GM23338 (cell line): ENCODE measurements at regions not wholly inside any gene's neighbourhood (a gene's known extent, or its start where the extent isn't known, plus 50 kb on each side); places are given as distances from the start of the nearest gene placed in this dataset.

Source experiments
- ATAC-seq: fragments of 200-7000 bp; cut with Tn5 transposase; 3 replicates; pipeline ENCODE4 v1.9.1; 2020
- DNase-seq: peaks from one replicate; pipeline ENCODE4 v3.0.0-alpha.2; 2015; ENCODE audit warnings: low spot score
- H2AFZ ChIP-seq: fragments of 200-600 bp; sonication (generic); 2 replicates; pipeline ENCODE4 v1.8.0; 2016; ENCODE audit warnings: antibody characterized with exemption, mild to moderate bottlenecking, moderate library complexity
- H3F3A ChIP-seq: fragments of 200-600 bp; sonication (generic); replicated peaks from 2 replicates; pipeline ENCODE4 v1.8.0; 2017; ENCODE audit warnings: antibody characterized with exemption, mixed run types, low read depth
- H3K27ac ChIP-seq: fragments of 200-600 bp; sonication (generic); 2 replicates; pipeline ENCODE4 v1.6.1; 2016; ENCODE audit warnings: low read depth
- H3K27me3 ChIP-seq: fragments of 200-600 bp; sonication (generic); 2 replicates; pipeline ENCODE4 v1.8.0; 2016; ENCODE audit warnings: mild to moderate bottlenecking, mixed run types, moderate library complexity; ENCODE audit not compliant: insufficient read depth
- H3K36me3 ChIP-seq: fragments of 200-600 bp; sonication (generic); 2 replicates; pipeline ENCODE4 v1.8.0; 2016; ENCODE audit warnings: mild to moderate bottlenecking; ENCODE audit not compliant: insufficient read depth
- H3K4me1 ChIP-seq: fragments of 200-600 bp; sonication (generic); 2 replicates; pipeline ENCODE4 v1.8.0; 2016; ENCODE audit warnings: mild to moderate bottlenecking, moderate library complexity; ENCODE audit not compliant: insufficient read depth
- H3K4me2 ChIP-seq: fragments of 200-600 bp; sonication (generic); 2 replicates; pipeline ENCODE4 v1.7.1; 2017; ENCODE audit warnings: mixed run types
- H3K4me3 ChIP-seq: fragments of 200-600 bp; sonication (generic); 2 replicates; pipeline ENCODE4 v1.6.1; 2016; ENCODE audit warnings: mixed run types
- H3K79me2 ChIP-seq: fragments of 200-600 bp; sonication (generic); replicated peaks from 2 replicates; pipeline ENCODE4 v1.8.0; 2017; ENCODE audit warnings: mild to moderate bottlenecking; ENCODE audit not compliant: insufficient read depth
- H3K9me2 ChIP-seq: fragments of 200-600 bp; sonication (generic); 2 replicates; pipeline ENCODE4 v1.8.0; 2017; ENCODE audit not compliant: insufficient read depth
- H4K20me1 ChIP-seq: fragments of 200-600 bp; sonication (generic); replicated peaks from 2 replicates; pipeline ENCODE4 v1.8.0; 2017; ENCODE audit warnings: mild to moderate bottlenecking; ENCODE audit not compliant: insufficient read depth
- H3K27ac Mint-ChIP-seq: 2 replicates; pipeline ENCODE4 v1.8.0; 2020; ENCODE audit warnings: inconsistent platforms, mild to moderate bottlenecking, moderate library complexity, mixed read lengths
- H3K27me3 Mint-ChIP-seq: 3 replicates; pipeline ENCODE4 v1.8.0; 2022; ENCODE audit warnings: low read depth, mild to moderate bottlenecking, moderate library complexity, mixed read lengths, inconsistent platforms; ENCODE audit not compliant: insufficient read depth, poor library complexity
- H3K36me3 Mint-ChIP-seq: 3 replicates; pipeline ENCODE4 v1.8.0; 2021; ENCODE audit warnings: low read depth, mild to moderate bottlenecking, inconsistent platforms, moderate library complexity, mixed read lengths
- H3K4me1 Mint-ChIP-seq: 3 replicates; pipeline ENCODE4 v1.8.0; 2020; ENCODE audit warnings: mild to moderate bottlenecking, inconsistent platforms, mixed read lengths
- H3K4me3 Mint-ChIP-seq: 3 replicates; pipeline ENCODE4 v1.8.0; 2021; ENCODE audit warnings: moderate library complexity, mild to moderate bottlenecking, inconsistent platforms, mixed read lengths
- H3K9me3 Mint-ChIP-seq: 3 replicates; pipeline ENCODE4 v1.8.0; 2020; ENCODE audit warnings: moderate library complexity, mild to moderate bottlenecking, inconsistent platforms, mixed read lengths
- ETS1 ChIP-seq: IDR thresholded peaks from 2 replicates; pipeline ENCODE4 v1.6.1; 2016; ENCODE audit warnings: antibody characterized with exemption
- EZH2 ChIP-seq: fragments of 200-600 bp; sonication (generic); IDR thresholded peaks from one replicate; pipeline ENCODE4 v1.8.0; 2017; ENCODE audit warnings: antibody characterized with exemption, mild to moderate bottlenecking, low read depth; ENCODE audit not compliant: unreplicated experiment
- EZH2phosphoT487 ChIP-seq: fragments of 200-600 bp; sonication (generic); IDR thresholded peaks from one replicate; pipeline ENCODE4 v1.8.1; 2018; ENCODE audit warnings: antibody characterized with exemption; ENCODE audit not compliant: unreplicated experiment
- JUNB ChIP-seq: IDR thresholded peaks from one replicate; pipeline ENCODE4 v1.6.1; 2016; ENCODE audit warnings: antibody characterized with exemption; ENCODE audit not compliant: unreplicated experiment
- NANOG ChIP-seq: IDR thresholded peaks from 2 replicates; pipeline ENCODE4 v1.6.1; 2016; ENCODE audit warnings: antibody characterized with exemption, borderline replicate concordance
- ZNF331 ChIP-seq: fragments of 250-450 bp; sonication (Bioruptor Pico); IDR thresholded peaks from 2 replicates; pipeline ENCODE4 v1.5.0; 2020; ENCODE audit warnings: low read depth, mild to moderate bottlenecking, moderate library complexity
- ZNF462 ChIP-seq: fragments of 250-450 bp; sonication (Bioruptor Pico); IDR thresholded peaks from 2 replicates; pipeline ENCODE4 v1.5.0; 2020; ENCODE audit warnings: mild to moderate bottlenecking, moderate library complexity
- TF ChIP-seq, protein P1 (sequence below): IDR thresholded peaks from one replicate; pipeline ENCODE4 v1.6.1; 2018; ENCODE audit warnings: antibody characterized with exemption; ENCODE audit not compliant: unreplicated experiment
- TF ChIP-seq, protein P2 (sequence below), 2 experiments: fragments of 200-600 bp in 1 of 2; sonication (generic) in 1 of 2; conservative IDR thresholded peaks; 2 replicates each; pipeline versions ENCODE4 v1.5.1 to v1.6.1; 2016 to 2017; ENCODE audit warnings: antibody characterized with exemption in 2 of 2, low read depth in 2 of 2, mild to moderate bottlenecking in 2 of 2, moderate library complexity in 1 of 2

GRCh38 chr16:72645538-72645937 is 402.4 kb downstream of the ZFHX3 start (continued):
- TF ChIP-seq, protein P1, sequence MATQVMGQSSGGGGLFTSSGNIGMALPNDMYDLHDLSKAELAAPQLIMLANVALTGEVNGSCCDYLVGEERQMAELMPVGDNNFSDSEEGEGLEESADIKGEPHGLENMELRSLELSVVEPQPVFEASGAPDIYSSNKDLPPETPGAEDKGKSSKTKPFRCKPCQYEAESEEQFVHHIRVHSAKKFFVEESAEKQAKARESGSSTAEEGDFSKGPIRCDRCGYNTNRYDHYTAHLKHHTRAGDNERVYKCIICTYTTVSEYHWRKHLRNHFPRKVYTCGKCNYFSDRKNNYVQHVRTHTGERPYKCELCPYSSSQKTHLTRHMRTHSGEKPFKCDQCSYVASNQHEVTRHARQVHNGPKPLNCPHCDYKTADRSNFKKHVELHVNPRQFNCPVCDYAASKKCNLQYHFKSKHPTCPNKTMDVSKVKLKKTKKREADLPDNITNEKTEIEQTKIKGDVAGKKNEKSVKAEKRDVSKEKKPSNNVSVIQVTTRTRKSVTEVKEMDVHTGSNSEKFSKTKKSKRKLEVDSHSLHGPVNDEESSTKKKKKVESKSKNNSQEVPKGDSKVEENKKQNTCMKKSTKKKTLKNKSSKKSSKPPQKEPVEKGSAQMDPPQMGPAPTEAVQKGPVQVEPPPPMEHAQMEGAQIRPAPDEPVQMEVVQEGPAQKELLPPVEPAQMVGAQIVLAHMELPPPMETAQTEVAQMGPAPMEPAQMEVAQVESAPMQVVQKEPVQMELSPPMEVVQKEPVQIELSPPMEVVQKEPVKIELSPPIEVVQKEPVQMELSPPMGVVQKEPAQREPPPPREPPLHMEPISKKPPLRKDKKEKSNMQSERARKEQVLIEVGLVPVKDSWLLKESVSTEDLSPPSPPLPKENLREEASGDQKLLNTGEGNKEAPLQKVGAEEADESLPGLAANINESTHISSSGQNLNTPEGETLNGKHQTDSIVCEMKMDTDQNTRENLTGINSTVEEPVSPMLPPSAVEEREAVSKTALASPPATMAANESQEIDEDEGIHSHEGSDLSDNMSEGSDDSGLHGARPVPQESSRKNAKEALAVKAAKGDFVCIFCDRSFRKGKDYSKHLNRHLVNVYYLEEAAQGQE: no peak
- TF ChIP-seq, protein P2, sequence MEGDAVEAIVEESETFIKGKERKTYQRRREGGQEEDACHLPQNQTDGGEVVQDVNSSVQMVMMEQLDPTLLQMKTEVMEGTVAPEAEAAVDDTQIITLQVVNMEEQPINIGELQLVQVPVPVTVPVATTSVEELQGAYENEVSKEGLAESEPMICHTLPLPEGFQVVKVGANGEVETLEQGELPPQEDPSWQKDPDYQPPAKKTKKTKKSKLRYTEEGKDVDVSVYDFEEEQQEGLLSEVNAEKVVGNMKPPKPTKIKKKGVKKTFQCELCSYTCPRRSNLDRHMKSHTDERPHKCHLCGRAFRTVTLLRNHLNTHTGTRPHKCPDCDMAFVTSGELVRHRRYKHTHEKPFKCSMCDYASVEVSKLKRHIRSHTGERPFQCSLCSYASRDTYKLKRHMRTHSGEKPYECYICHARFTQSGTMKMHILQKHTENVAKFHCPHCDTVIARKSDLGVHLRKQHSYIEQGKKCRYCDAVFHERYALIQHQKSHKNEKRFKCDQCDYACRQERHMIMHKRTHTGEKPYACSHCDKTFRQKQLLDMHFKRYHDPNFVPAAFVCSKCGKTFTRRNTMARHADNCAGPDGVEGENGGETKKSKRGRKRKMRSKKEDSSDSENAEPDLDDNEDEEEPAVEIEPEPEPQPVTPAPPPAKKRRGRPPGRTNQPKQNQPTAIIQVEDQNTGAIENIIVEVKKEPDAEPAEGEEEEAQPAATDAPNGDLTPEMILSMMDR (conservative IDR thresholded peaks at IDR 0.05; ENCODE audit: low read depth in 2 of 2): no peak
- TF ChIP-seq EZH2phosphoT487 (no peak), NANOG (no peak), JUNB (no peak)

DNA sequence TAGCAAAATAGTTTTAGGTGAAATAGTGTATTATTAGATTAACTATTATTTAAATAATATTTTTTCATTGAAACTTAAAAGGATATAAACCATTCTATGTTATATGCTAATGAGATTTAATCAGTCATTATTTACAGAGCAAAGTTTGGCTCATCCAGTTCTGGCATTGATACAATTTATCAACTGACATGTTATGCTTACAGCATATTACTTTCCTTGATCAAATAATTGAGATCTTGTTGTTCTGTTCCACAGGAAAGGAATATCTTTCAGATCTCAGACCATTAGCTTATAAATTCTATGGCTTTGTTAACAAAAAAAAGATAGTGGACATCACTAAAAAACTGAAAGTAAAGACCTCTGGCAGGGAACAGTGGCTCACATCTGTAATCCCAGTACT is 403.0 kb downstream of the ZFHX3 start:
- Histone ChIP-seq H3K4me3 (no peak overlapping the region), H3K9me2 (no peaks in the 10 kb centered on the region), H2AFZ (no peak overlapping the region), H3K27ac (no peak overlapping the region), H3K4me2 (no peak overlapping the region), H3K27me3 (no peaks in the 10 kb centered on the region), H3K36me3 (no peaks in the 10 kb centered on the region), H4K20me1 (no peaks in the 10 kb centered on the region), H3K4me1 (peaks cover 10% of the 10 kb centered on the region; the same call in 1 of the 2 replicates), H3F3A (no peaks in the 10 kb centered on the region), H3K79me2 (peaks cover 28% of the 10 kb centered on the region)
- Mint-ChIP-seq H3K4me3 (no peak overlapping the region), H3K9me3 (peaks cover 12% of the 10 kb centered on the region; the same call in 2 of the 3 replicates), H3K27me3 (no peaks in the 10 kb centered on the region), H3K4me1 (peaks cover 19% of the 10 kb centered on the region), H3K36me3 (peaks cover 8% of the 10 kb centered on the region), H3K27ac (peak overlapping the region; percentile 61)
- ATAC-seq: no peak
- DNase-seq: no peak
- TF ChIP-seq ETS1 (no peak), ZNF462 (CRISPR knock-in tag) (no peak), EZH2 (no peak), ZNF331 (no peak)
- TF ChIP-seq, protein P1: no peak
